Hematopoietic multipotent progenitor cell treated with erythropoietin and hydrocortisone succinate and interleukin-3 and kit ligand, for 6 days (in vitro differentiated cells): ENCODE measurements at regions not wholly inside any gene's neighbourhood (a gene's known extent, or its start where the extent isn't known, plus 50 kb on each side); places are given as distances from the start of the nearest gene placed in this dataset.
"Not testable (repeated sequence)": the region's sequence is repeated elsewhere in the genome, so short reads cannot be mapped to it uniquely, and the experiment has no call there.

Source experiments
- DNase-seq: peaks from one replicate; pipeline ENCODE4 v3.0.0-alpha.2; 2015

GRCh38 chr2:38482710-38483109 lies 105.6 kb upstream of the ATL2 start:
- not testable (repeated sequence) for DNase-seq

GRCh38 chr2:38480617-38481016 lies 103.5 kb upstream of the ATL2 start:
- DNase-seq: no peak

GRCh38 chr2:38477006-38477405 lies 99.9 kb upstream of the ATL2 start:
- no peak for DNase-seq

GRCh38 chr2:38475567-38475881 lies 98.5 kb upstream of the ATL2 start:
- DNase-seq: no peak

- DNase-seq: peak; percentile 86
Observed at GRCh38 chr2:38474715-38475566, 97.9 kb upstream of the ATL2 start.

GRCh38 chr2:38474021-38474456 lies 97.0 kb upstream of the ATL2 start:
- no peak for DNase-seq

GRCh38 chr2:38473333-38474005 lies 96.4 kb upstream of the ATL2 start:
- DNase-seq: no peak

GRCh38 chr2:38470115-38470514 lies 93.0 kb upstream of the ATL2 start:
- DNase-seq: no peak

GRCh38 chr2:38467768-38468455 lies 90.8 kb upstream of the ATL2 start:
- DNase-seq: no peak

- DNase-seq: no peak
Observed at GRCh38 chr2:38466876-38467767, 90.0 kb upstream of the ATL2 start.

GRCh38 chr2:38466409-38466808 lies 89.3 kb upstream of the ATL2 start:
- no peak for DNase-seq

GRCh38 chr2:38465789-38466127 lies 88.7 kb upstream of the ATL2 start:
- peak; percentile 78 for DNase-seq

- no peak for DNase-seq
Observed at GRCh38 chr2:38464971-38465788, 88.1 kb upstream of the ATL2 start.

GRCh38 chr2:38463752-38464151 lies 86.7 kb upstream of the ATL2 start:
- no peak for DNase-seq

- peak; percentile 32 for DNase-seq
Observed at GRCh38 chr2:38462121-38462661, 85.1 kb upstream of the ATL2 start.

- DNase-seq: no peak
Observed at GRCh38 chr2:38461470-38461869, 84.4 kb upstream of the ATL2 start.

- peak; percentile 17 for DNase-seq
Observed at GRCh38 chr2:38460313-38460712, 83.2 kb upstream of the ATL2 start.

GRCh38 chr2:38454081-38454480 lies 77.0 kb upstream of the ATL2 start:
- no peak for DNase-seq

- not testable (repeated sequence) for DNase-seq
Observed at GRCh38 chr2:38451778-38452177, 74.7 kb upstream of the ATL2 start.

GRCh38 chr2:38450509-38450908 lies 73.4 kb upstream of the ATL2 start:
- DNase-seq: no peak

- no peak for DNase-seq
Observed at GRCh38 chr2:38448692-38449410, 71.8 kb upstream of the ATL2 start.
